Neural cell (in vitro differentiated cells): ENCODE measurements at regions not wholly inside any gene's neighbourhood (a gene's known extent, or its start where the extent isn't known, plus 50 kb on each side); places are given as distances from the start of the nearest gene placed in this dataset.

ENCODE experiments used
- H2AFZ ChIP-seq: fragments of 200-600, 300-800 bp; sonication (generic), shearing (Covaris generic); 2 replicates; pipeline ENCODE4 v1.6.0; 2014; ENCODE audit warnings: low read depth, mild to moderate bottlenecking, antibody characterized with exemption, low read length, moderate library complexity
- H3F3A ChIP-seq: fragments of 200-600 bp; shearing (Covaris generic); 2 replicates; pipeline ENCODE4 v1.6.1; 2016; ENCODE audit warnings: mild to moderate bottlenecking, moderate library complexity, mixed read lengths, antibody characterized with exemption, low read length; ENCODE audit not compliant: insufficient read depth, poor library complexity, severe bottlenecking
- H3K27ac ChIP-seq: fragments of 200-600, 300-800 bp; sonication (generic), shearing (Covaris generic); 2 replicates; pipeline ENCODE4 v1.5.1; 2014; ENCODE audit warnings: mild to moderate bottlenecking, low read length, moderate library complexity
- H3K27me3 ChIP-seq: fragments of 300-800, 200-600 bp; sonication (generic), shearing (Covaris generic); 2 replicates; pipeline ENCODE4 v1.6.0; 2014; ENCODE audit warnings: mild to moderate bottlenecking, low read depth, low read length, moderate library complexity; ENCODE audit not compliant: insufficient read depth
- H3K36me3 ChIP-seq: fragments of 300-800, 200-600 bp; sonication (generic), shearing (Covaris generic); 2 replicates; pipeline ENCODE4 v1.5.1; 2014; ENCODE audit warnings: mild to moderate bottlenecking, antibody characterized with exemption, low read length, moderate library complexity; ENCODE audit not compliant: insufficient read depth
- H3K4me2 ChIP-seq: fragments of 300-800, 200-600 bp; sonication (generic), shearing (Covaris generic); 2 replicates; pipeline ENCODE4 v1.6.0; 2014; ENCODE audit warnings: mild to moderate bottlenecking, low read length
- H3K4me3 ChIP-seq: fragments of 300-800, 200-600 bp; sonication (generic), shearing (Covaris generic); 2 replicates; pipeline ENCODE4 v1.5.1; 2014; ENCODE audit warnings: mild to moderate bottlenecking, low read length, moderate library complexity
- H3K79me2 ChIP-seq: fragments of 200-600 bp; shearing (Covaris generic); replicated peaks from 2 replicates; pipeline ENCODE4 v1.6.0; 2014; ENCODE audit warnings: mild to moderate bottlenecking, low read length, moderate library complexity; ENCODE audit not compliant: insufficient read depth
- H3K9ac ChIP-seq: fragments of 300-800, 200-600 bp; sonication (generic), shearing (Covaris generic); 2 replicates; pipeline ENCODE4 v1.6.1; 2016; ENCODE audit warnings: mild to moderate bottlenecking, low read length, mixed read lengths
- H3K9me2 ChIP-seq: fragments of 200-600 bp; shearing (Covaris generic); 2 replicates; pipeline ENCODE4 v1.6.1; 2016; ENCODE audit warnings: mild to moderate bottlenecking, low read length, mixed read lengths; ENCODE audit not compliant: insufficient read depth
- H3K9me3 ChIP-seq: fragments of 200-600, 300-800 bp; sonication (generic), shearing (Covaris generic); 2 replicates; pipeline ENCODE4 v1.6.1; 2016; ENCODE audit warnings: mild to moderate bottlenecking, mixed run types, low read length, moderate library complexity, mixed read lengths
- H4K20me1 ChIP-seq: fragments of 200-600 bp; shearing (Covaris generic); 2 replicates; pipeline ENCODE4 v1.6.1; 2016; ENCODE audit warnings: mild to moderate bottlenecking, mixed run types; ENCODE audit not compliant: insufficient read depth
- CTCF ChIP-seq: fragments of 450-650 bp; IDR thresholded peaks from 2 replicates; pipeline ENCODE4 v1.5.1; 2014; ENCODE audit warnings: antibody characterized with exemption, mild to moderate bottlenecking, moderate library complexity; ENCODE audit not compliant: poor library complexity, severe bottlenecking
- EP300 ChIP-seq: fragments of 450-650 bp; conservative IDR thresholded peaks from 2 replicates; pipeline ENCODE4 v1.6.1; 2014; ENCODE audit warnings: antibody characterized with exemption, mild to moderate bottlenecking, moderate library complexity; ENCODE audit not compliant: poor library complexity, severe bottlenecking
- EZH2 ChIP-seq: fragments of 200-600, 300-800 bp; shearing (Covaris generic), sonication (generic); IDR thresholded peaks from 2 replicates; pipeline ENCODE4 v1.6.1; 2014; ENCODE audit warnings: antibody characterized with exemption, low read length, borderline replicate concordance, mild to moderate bottlenecking; ENCODE audit not compliant: insufficient read depth, poor library complexity, severe bottlenecking
- MXI1 ChIP-seq: fragments of 450-650 bp; conservative IDR thresholded peaks from 2 replicates; pipeline ENCODE4 v1.6.1; 2014; ENCODE audit warnings: antibody characterized with exemption, mild to moderate bottlenecking; ENCODE audit not compliant: poor library complexity, severe bottlenecking
- POLR2AphosphoS5 ChIP-seq: IDR thresholded peaks from 2 replicates; pipeline ENCODE4 v1.6.1; 2012
- RAD21 ChIP-seq: fragments of 450-650 bp; conservative IDR thresholded peaks from 2 replicates; pipeline ENCODE4 v1.6.1; 2014; ENCODE audit warnings: antibody characterized with exemption, mild to moderate bottlenecking, moderate library complexity
- REST ChIP-seq: IDR thresholded peaks from 2 replicates; pipeline ENCODE4 v1.6.1; 2012; ENCODE audit warnings: borderline replicate concordance
- SMC3 ChIP-seq: fragments of 450-650 bp; conservative IDR thresholded peaks from 2 replicates; pipeline ENCODE4 v1.6.1; 2014; ENCODE audit warnings: antibody characterized with exemption, mild to moderate bottlenecking, moderate library complexity; ENCODE audit not compliant: poor library complexity
- TAF1 ChIP-seq: IDR thresholded peaks from 2 replicates; pipeline ENCODE4 v1.6.1; 2012; ENCODE audit warnings: low read depth

- Histone ChIP-seq H3K27ac (no peak overlapping the region), H3K9me2 (no peaks in the 10 kb centered on the region), H4K20me1 (no peaks in the 10 kb centered on the region), H3K4me2 (no peak overlapping the region), H3K79me2 (no peaks in the 10 kb centered on the region), H3K36me3 (no peaks in the 10 kb centered on the region), H3K9ac (no peak overlapping the region), H3K9me3 (no peaks in the 10 kb centered on the region), H3F3A (no peaks in the 10 kb centered on the region), H2AFZ (no peak overlapping the region), H3K27me3 (no peaks in the 10 kb centered on the region), H3K4me3 (no peak overlapping the region)
- no peak for TF ChIP-seq RAD21
- no peak for TF ChIP-seq TAF1
- TF ChIP-seq MXI1, result no peak
- no peak for TF ChIP-seq SMC3
- TF ChIP-seq REST, result no peak
- no peak for TF ChIP-seq EP300
- no peak for TF ChIP-seq POLR2AphosphoS5
- TF ChIP-seq CTCF, result no peak
- TF ChIP-seq EZH2, result no peak
Observed at GRCh38 chr2:129820908-129821307, 158.6 kb upstream of the RAB6C start.

- no peaks in the 10 kb centered on the region for H4K20me1 ChIP-seq
- no peak overlapping the region for H3K4me2 ChIP-seq
- no peak overlapping the region for H2AFZ ChIP-seq
- H3K27ac ChIP-seq, result no peak overlapping the region
- H3K9me2 ChIP-seq, result no peaks in the 10 kb centered on the region
- H3K36me3 ChIP-seq, result no peaks in the 10 kb centered on the region
- H3K27me3 ChIP-seq, result no peaks in the 10 kb centered on the region
- no peaks in the 10 kb centered on the region for H3F3A ChIP-seq
- no peaks in the 10 kb centered on the region for H3K9me3 ChIP-seq
- H3K79me2 ChIP-seq, result no peaks in the 10 kb centered on the region
- no peak overlapping the region for H3K9ac ChIP-seq
- TF ChIP-seq REST (no peak), SMC3 (no peak), EZH2 (no peak), EP300 (no peak), RAD21 (no peak), MXI1 (no peak), CTCF (no peak), TAF1 (no peak), POLR2AphosphoS5 (no peak)
- no peak overlapping the region for H3K4me3 ChIP-seq
Observed at GRCh38 chr2:129821445-129821844, 158.0 kb upstream of the RAB6C start.
